Activated CD4-positive, alpha-beta T cell treated with anti-CD3 and anti-CD28 coated beads for 36 hours (primary cell): ENCODE measurements at regions not wholly inside any gene's neighbourhood (a gene's known extent, or its start where the extent isn't known, plus 50 kb on each side); places are given as distances from the start of the nearest gene placed in this dataset.

ENCODE experiments used
- ATAC-seq: fragments of 200-7000 bp; cut with Tn5 transposase; one replicate; pipeline ENCODE4 v1.10.0; 2021; ENCODE audit warnings: mild to moderate bottlenecking, moderate library complexity
- CTCF ChIA-PET: fragments of 350-600 bp; sonication (Branson Sonifier 250); formaldehyde crosslinking; loops from one replicate; lab custom pipeline; 2021; ENCODE audit warnings: antibody characterized with exemption; lab: Charles Lee
- POLR2A ChIA-PET: fragments of 350-600 bp; sonication (Branson Sonifier 250); formaldehyde crosslinking; loops from one replicate; lab custom pipeline; 2021; ENCODE audit warnings: antibody characterized with exemption, inconsistent platforms; lab: Charles Lee
- DNase-seq: peaks from one replicate; pipeline ENCODE4 v3.0.0-alpha.2; 2020
- H3K27ac Mint-ChIP-seq: one replicate; pipeline ENCODE4 v1.8.0; 2021; ENCODE audit warnings: mixed read lengths
- H3K27me3 Mint-ChIP-seq: one replicate; pipeline ENCODE4 v1.8.0; 2021; ENCODE audit warnings: mixed read lengths
- H3K36me3 Mint-ChIP-seq: one replicate; pipeline ENCODE4 v1.8.0; 2021; ENCODE audit warnings: low read depth, mixed read lengths
- H3K4me1 Mint-ChIP-seq: one replicate; pipeline ENCODE4 v1.8.0; 2021; ENCODE audit warnings: mixed read lengths
- H3K4me3 Mint-ChIP-seq: one replicate; pipeline ENCODE4 v1.8.0; 2021; ENCODE audit warnings: mild to moderate bottlenecking, moderate library complexity, mixed read lengths
- H3K9me3 Mint-ChIP-seq: one replicate; pipeline ENCODE4 v1.8.0; 2021; ENCODE audit warnings: low read depth, mixed read lengths
- intact Hi-C, 2 experiments: fragments of 100-400 bp; cut with DNase I in 1 of 2; cut with micrococcal nuclease in 1 of 2; formaldehyde crosslinking; loops; one replicate each; pipeline versions ENCODE4 v1.14.2 to v1.15.1; 2022 to 2024; cut with DNase I, micrococcal nuclease

GRCh38 chr14:98899441-98899840, 372.6 kb downstream of the BCL11B start:
- Mint-ChIP-seq H3K4me1 (no peaks in the 10 kb centered on the region), H3K27me3 (no peaks in the 10 kb centered on the region), H3K27ac (no peak overlapping the region), H3K9me3 (no peaks in the 10 kb centered on the region), H3K4me3 (no peak overlapping the region), H3K36me3 (no peaks in the 10 kb centered on the region)
- intact Hi-C loops = no loop called here
- ATAC-seq = no peak
- ChIA-PET CTCF (no interaction called here), POLR2A (no interaction called here)
- no peak for DNase-seq

GRCh38 chr14:98900236-98900635, 371.8 kb downstream of the BCL11B start:
- ATAC-seq (no peak), DNase-seq (no peak)
- CTCF ChIA-PET = no interaction called here
- POLR2A ChIA-PET = no interaction called here
- Mint-ChIP-seq H3K36me3 (no peaks in the 10 kb centered on the region), H3K4me1 (no peaks in the 10 kb centered on the region), H3K4me3 (no peak overlapping the region), H3K27ac (no peak overlapping the region), H3K9me3 (no peaks in the 10 kb centered on the region), H3K27me3 (no peaks in the 10 kb centered on the region)
- intact Hi-C loops = no loop called here

- no peak for DNase-seq
- no peak for ATAC-seq
- Mint-ChIP-seq H3K4me3 (no peak overlapping the region), H3K9me3 (no peaks in the 10 kb centered on the region), H3K4me1 (no peaks in the 10 kb centered on the region), H3K36me3 (no peaks in the 10 kb centered on the region), H3K27ac (peak overlapping the region; percentile 5), H3K27me3 (no peaks in the 10 kb centered on the region)
- POLR2A ChIA-PET = no interaction called here
- CTCF ChIA-PET = no interaction called here
- intact Hi-C loops = no loop called here
Observed at GRCh38 chr14:98900798-98901197, 371.2 kb downstream of the BCL11B start.

- H3K27me3 Mint-ChIP-seq = no peaks in the 10 kb centered on the region
- DNase-seq = no peak
- no peaks in the 10 kb centered on the region for H3K36me3 Mint-ChIP-seq
- ATAC-seq = no peak
- no peaks in the 10 kb centered on the region for H3K9me3 Mint-ChIP-seq
- no peak overlapping the region for H3K27ac Mint-ChIP-seq
- CTCF ChIA-PET = no interaction called here
- H3K4me3 Mint-ChIP-seq = no peak overlapping the region
- no peaks in the 10 kb centered on the region for H3K4me1 Mint-ChIP-seq
- intact Hi-C loops = no loop called here
- POLR2A ChIA-PET = no interaction called here
Observed at GRCh38 chr14:98901511-98902205, 370.3 kb downstream of the BCL11B start.

GRCh38 chr14:98903371-98903770, 368.6 kb downstream of the BCL11B start:
- intact Hi-C loops = no loop called here
- DNase-seq (no peak), ATAC-seq (no peak)
- H3K36me3 Mint-ChIP-seq = no peaks in the 10 kb centered on the region
- ChIA-PET CTCF (no interaction called here), POLR2A (no interaction called here)
- H3K27ac Mint-ChIP-seq = peak overlapping the region; percentile 34
- no peaks in the 10 kb centered on the region for H3K9me3 Mint-ChIP-seq
- no peaks in the 10 kb centered on the region for H3K27me3 Mint-ChIP-seq
- no peak overlapping the region for H3K4me3 Mint-ChIP-seq
- peaks cover 2% of the 10 kb centered on the region for H3K4me1 Mint-ChIP-seq

- no peaks in the 10 kb centered on the region for H3K9me3 Mint-ChIP-seq
- no peaks in the 10 kb centered on the region for H3K27me3 Mint-ChIP-seq
- H3K27ac Mint-ChIP-seq = no peak overlapping the region
- DNase-seq (no peak), ATAC-seq (no peak)
- no peaks in the 10 kb centered on the region for H3K36me3 Mint-ChIP-seq
- no peak overlapping the region for H3K4me3 Mint-ChIP-seq
- peaks cover 4% of the 10 kb centered on the region for H3K4me1 Mint-ChIP-seq
- CTCF ChIA-PET = interaction anchor here (1.6 kb wide), 1 partner anchor 11 kb away, joined by 3 read pairs; no protein-coding TSS in a partner anchor
- intact Hi-C loops = no loop called here
- POLR2A ChIA-PET = no interaction called here
Observed at GRCh38 chr14:98904677-98905076, 367.3 kb downstream of the BCL11B start.

GRCh38 chr14:98906123-98906995, 365.6 kb downstream of the BCL11B start:
- H3K4me3 Mint-ChIP-seq = no peak overlapping the region
- no peak for ATAC-seq
- H3K36me3 Mint-ChIP-seq = no peaks in the 10 kb centered on the region
- intact Hi-C loops = no loop called here
- H3K27me3 Mint-ChIP-seq = no peaks in the 10 kb centered on the region
- no peak overlapping the region for H3K27ac Mint-ChIP-seq
- no peak for DNase-seq
- CTCF ChIA-PET = interaction anchor here (0.6 kb wide), 1 partner anchor 326 kb away, joined by 4 read pairs; no protein-coding TSS in a partner anchor
- peaks cover 4% of the 10 kb centered on the region for H3K4me1 Mint-ChIP-seq
- POLR2A ChIA-PET = no interaction called here
- no peaks in the 10 kb centered on the region for H3K9me3 Mint-ChIP-seq

- Mint-ChIP-seq H3K36me3 (no peaks in the 10 kb centered on the region), H3K9me3 (no peaks in the 10 kb centered on the region), H3K4me3 (no peak overlapping the region), H3K27ac (no peak overlapping the region), H3K4me1 (peaks cover 10% of the 10 kb centered on the region), H3K27me3 (no peaks in the 10 kb centered on the region)
- intact Hi-C loops = no loop called here
- POLR2A ChIA-PET = no interaction called here
- CTCF ChIA-PET = interaction anchor here (0.6 kb wide), 1 partner anchor 325 kb away, joined by 4 read pairs; no protein-coding TSS in a partner anchor
- DNase-seq = no peak
- no peak for ATAC-seq
Observed at GRCh38 chr14:98907271-98907670, 364.7 kb downstream of the BCL11B start.

- Mint-ChIP-seq H3K4me3 (no peak overlapping the region), H3K27me3 (no peaks in the 10 kb centered on the region), H3K4me1 (peaks cover 18% of the 10 kb centered on the region), H3K9me3 (no peaks in the 10 kb centered on the region), H3K27ac (no peak overlapping the region), H3K36me3 (no peaks in the 10 kb centered on the region)
- DNase-seq = no peak
- intact Hi-C loops = no loop called here
- ChIA-PET CTCF (no interaction called here), POLR2A (no interaction called here)
- ATAC-seq = no peak
Observed at GRCh38 chr14:98908050-98908449, 363.9 kb downstream of the BCL11B start.

- Mint-ChIP-seq H3K4me3 (no peak overlapping the region), H3K36me3 (no peaks in the 10 kb centered on the region), H3K4me1 (peaks cover 18% of the 10 kb centered on the region), H3K27me3 (no peaks in the 10 kb centered on the region), H3K9me3 (no peaks in the 10 kb centered on the region), H3K27ac (no peak overlapping the region)
- ChIA-PET POLR2A (no interaction called here), CTCF (interaction anchor here (1.1 kb wide), 1 partner anchor 10 kb away, joined by 4 read pairs; no protein-coding TSS in a partner anchor)
- ATAC-seq = no peak
- intact Hi-C loops = no loop called here
- no peak for DNase-seq
Observed at GRCh38 chr14:98909251-98909944, 362.6 kb downstream of the BCL11B start.

GRCh38 chr14:98910061-98910460, 361.9 kb downstream of the BCL11B start:
- intact Hi-C loops = no loop called here
- no peaks in the 10 kb centered on the region for H3K9me3 Mint-ChIP-seq
- no peaks in the 10 kb centered on the region for H3K27me3 Mint-ChIP-seq
- no peak overlapping the region for H3K4me3 Mint-ChIP-seq
- DNase-seq = no peak
- POLR2A ChIA-PET = no interaction called here
- no peaks in the 10 kb centered on the region for H3K36me3 Mint-ChIP-seq
- H3K4me1 Mint-ChIP-seq = peaks cover 18% of the 10 kb centered on the region
- ATAC-seq = no peak
- CTCF ChIA-PET = interaction anchor here (1.1 kb wide), 1 partner anchor 9 kb away, joined by 4 read pairs; no protein-coding TSS in a partner anchor
- no peak overlapping the region for H3K27ac Mint-ChIP-seq
